SK-N-SH treated with all-trans-retinoic acid at 6 μM for 48 hours (cell line): ENCODE measurements at regions not wholly inside any gene's neighbourhood (a gene's known extent, or its start where the extent isn't known, plus 50 kb on each side); places are given as distances from the start of the nearest gene placed in this dataset.

Experiments
- ARNTL ChIP-seq: fragments of 450-650 bp; formaldehyde crosslinking; IDR thresholded peaks from 2 replicates; pipeline ENCODE4 v1.5.0; 2020; ENCODE audit warnings: low read depth, mild to moderate bottlenecking, moderate library complexity, borderline replicate concordance
- BACH2 ChIP-seq: fragments of 250-450 bp; sonication (Bioruptor Pico); IDR thresholded peaks from 2 replicates; pipeline ENCODE4 v1.9.0; 2021; ENCODE audit warnings: mild to moderate bottlenecking, borderline replicate concordance
- ESRRG ChIP-seq: fragments of 250-450 bp; sonication (Bioruptor Pico); IDR thresholded peaks from 2 replicates; pipeline ENCODE4 v1.6.1; 2021; ENCODE audit warnings: mild to moderate bottlenecking
- ISL1 ChIP-seq: fragments of 250-450 bp; sonication (Bioruptor Pico); IDR thresholded peaks from 2 replicates; pipeline ENCODE4 v2.1.2; 2022; ENCODE audit warnings: mild to moderate bottlenecking, moderate library complexity
- OSR1 ChIP-seq: fragments of 250-450 bp; sonication (Bioruptor Pico); IDR thresholded peaks from 2 replicates; pipeline ENCODE4 v1.8.0; 2022; ENCODE audit warnings: moderate library complexity, mild to moderate bottlenecking, inconsistent platforms
- PPARA ChIP-seq: fragments of 250-450 bp; sonication (Bioruptor Pico); IDR thresholded peaks from 2 replicates; pipeline ENCODE4 v1.5.0; 2020; ENCODE audit warnings: mild to moderate bottlenecking, borderline replicate concordance
- SNAI2 ChIP-seq: fragments of 250-450 bp; sonication (Bioruptor Pico); IDR thresholded peaks from 2 replicates; pipeline ENCODE4 v1.5.0; 2020; ENCODE audit warnings: mild to moderate bottlenecking, moderate library complexity
- TCF4 ChIP-seq: fragments of 250-450 bp; sonication (Bioruptor Pico); IDR thresholded peaks from 2 replicates; pipeline ENCODE4 v1.8.0; 2021; ENCODE audit warnings: mild to moderate bottlenecking, moderate library complexity, borderline replicate concordance
- TOX ChIP-seq: fragments of 250-450 bp; sonication (Bioruptor Pico); IDR thresholded peaks from 2 replicates; pipeline ENCODE4 v1.8.0; 2021; ENCODE audit warnings: mild to moderate bottlenecking, moderate library complexity, borderline replicate concordance
- ZFP3 ChIP-seq: fragments of 250-450 bp; sonication (Bioruptor Pico); IDR thresholded peaks from 2 replicates; pipeline ENCODE4 v1.5.0; 2020; ENCODE audit warnings: mild to moderate bottlenecking, moderate library complexity
- ZFP30 ChIP-seq: fragments of 450-650 bp; formaldehyde crosslinking; IDR thresholded peaks from 2 replicates; pipeline ENCODE4 v1.5.0; 2022; ENCODE audit warnings: mild to moderate bottlenecking, moderate library complexity
- TF ChIP-seq, protein P1 (sequence below): fragments of 250-450 bp; sonication (Bioruptor Pico); IDR thresholded peaks from 2 replicates; pipeline ENCODE4 v1.8.0; 2020; ENCODE audit warnings: mild to moderate bottlenecking, moderate library complexity, borderline replicate concordance

DNA sequence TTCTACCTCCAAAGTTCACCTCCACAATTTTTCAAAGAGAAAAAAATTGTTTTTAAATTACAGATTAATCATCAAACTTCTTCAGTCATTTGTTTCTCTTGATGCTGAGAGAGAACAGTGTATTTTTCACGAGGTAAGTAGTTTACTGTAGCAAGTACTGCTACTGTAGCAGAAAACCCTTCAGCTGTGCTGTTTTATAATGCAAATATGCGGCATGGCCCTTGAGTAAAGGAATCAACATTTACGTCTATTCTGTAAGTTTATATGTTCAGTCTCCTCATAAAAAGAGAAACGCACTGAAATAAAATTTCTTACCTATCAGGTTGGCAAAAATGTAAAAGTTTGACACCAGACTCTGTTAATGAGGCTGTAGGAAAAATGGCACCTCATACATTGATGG, 399.0 kb downstream of the NKX6-1 start:
- no peak for TF ChIP-seq ZFP30 (CRISPR knock-in tag)
- TF ChIP-seq ARNTL (CRISPR knock-in tag): no peak
- TF ChIP-seq TCF4 (CRISPR knock-in tag): no peak
- no peak for TF ChIP-seq PPARA
- TF ChIP-seq, protein P1, sequence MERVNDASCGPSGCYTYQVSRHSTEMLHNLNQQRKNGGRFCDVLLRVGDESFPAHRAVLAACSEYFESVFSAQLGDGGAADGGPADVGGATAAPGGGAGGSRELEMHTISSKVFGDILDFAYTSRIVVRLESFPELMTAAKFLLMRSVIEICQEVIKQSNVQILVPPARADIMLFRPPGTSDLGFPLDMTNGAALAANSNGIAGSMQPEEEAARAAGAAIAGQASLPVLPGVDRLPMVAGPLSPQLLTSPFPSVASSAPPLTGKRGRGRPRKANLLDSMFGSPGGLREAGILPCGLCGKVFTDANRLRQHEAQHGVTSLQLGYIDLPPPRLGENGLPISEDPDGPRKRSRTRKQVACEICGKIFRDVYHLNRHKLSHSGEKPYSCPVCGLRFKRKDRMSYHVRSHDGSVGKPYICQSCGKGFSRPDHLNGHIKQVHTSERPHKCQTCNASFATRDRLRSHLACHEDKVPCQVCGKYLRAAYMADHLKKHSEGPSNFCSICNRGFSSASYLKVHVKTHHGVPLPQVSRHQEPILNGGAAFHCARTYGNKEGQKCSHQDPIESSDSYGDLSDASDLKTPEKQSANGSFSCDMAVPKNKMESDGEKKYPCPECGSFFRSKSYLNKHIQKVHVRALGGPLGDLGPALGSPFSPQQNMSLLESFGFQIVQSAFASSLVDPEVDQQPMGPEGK (CRISPR knock-in tag): no peak
- TF ChIP-seq OSR1 (CRISPR knock-in tag): no peak
- no peak for TF ChIP-seq BACH2 (CRISPR knock-in tag)
- TF ChIP-seq ISL1 (CRISPR knock-in tag): no peak
- no peak for TF ChIP-seq ESRRG (CRISPR knock-in tag)
- no peak for TF ChIP-seq ZFP3 (CRISPR knock-in tag)
- no peak for TF ChIP-seq TOX (CRISPR knock-in tag)
- no peak for TF ChIP-seq SNAI2
